ENCODE measurements at regions not wholly inside any gene's neighbourhood (a gene's known extent, or its start where the extent isn't known, plus 50 kb on each side); places are given as distances from the start of the nearest gene placed in this dataset.
A peak's percentile ranks its signal among the peaks of the same experiment; 100 is the strongest.

GRCh38 chr17:79544142-79544914, 66.5 kb downstream of the RBFOX3 start:
- no peak for TF ChIP-seq GATA2 (IDR thresholded peaks at IDR 0.05; ENCODE audit: low read depth, low read length)
- TF ChIP-seq GATA3 (IDR thresholded peaks at IDR 0.05; ENCODE audit: low read depth, low read length), result no peak

GRCh38 chr17:79543531-79543930, 67.3 kb downstream of the RBFOX3 start:
- TF ChIP-seq GATA3 (IDR thresholded peaks at IDR 0.05; ENCODE audit: low read depth, low read length) (no peak), GATA2 (IDR thresholded peaks at IDR 0.05; ENCODE audit: low read depth, low read length) (no peak)

GRCh38 chr17:79542718-79543117, 68.1 kb downstream of the RBFOX3 start:
- TF ChIP-seq GATA3 (IDR thresholded peaks at IDR 0.05; ENCODE audit: low read depth, low read length) (no peak), GATA2 (IDR thresholded peaks at IDR 0.05; ENCODE audit: low read depth, low read length) (no peak)

GRCh38 chr17:79541056-79541850, 69.6 kb downstream of the RBFOX3 start:
- TF ChIP-seq GATA2 (IDR thresholded peaks at IDR 0.05; ENCODE audit: low read depth, low read length) (peak; percentile 29; the same call in 1 of the 2 replicates), GATA3 (IDR thresholded peaks at IDR 0.05; ENCODE audit: low read depth, low read length) (no peak)

GRCh38 chr17:79539944-79540705, 70.7 kb downstream of the RBFOX3 start:
- no peak for TF ChIP-seq GATA3 (IDR thresholded peaks at IDR 0.05; ENCODE audit: low read depth, low read length)
- TF ChIP-seq GATA2 (IDR thresholded peaks at IDR 0.05; ENCODE audit: low read depth, low read length), result no peak

- TF ChIP-seq GATA2 (IDR thresholded peaks at IDR 0.05; ENCODE audit: low read depth, low read length), result no peak
- TF ChIP-seq GATA3 (IDR thresholded peaks at IDR 0.05; ENCODE audit: low read depth, low read length), result no peak
Measured at GRCh38 chr17:79538291-79538690, 72.6 kb downstream of the RBFOX3 start.

GRCh38 chr17:79537686-79538085, 73.2 kb downstream of the RBFOX3 start:
- TF ChIP-seq GATA2 (IDR thresholded peaks at IDR 0.05; ENCODE audit: low read depth, low read length) (no peak), GATA3 (IDR thresholded peaks at IDR 0.05; ENCODE audit: low read depth, low read length) (no peak)

GRCh38 chr17:79537061-79537460, 73.8 kb downstream of the RBFOX3 start:
- TF ChIP-seq GATA3 (IDR thresholded peaks at IDR 0.05; ENCODE audit: low read depth, low read length), result no peak
- TF ChIP-seq GATA2 (IDR thresholded peaks at IDR 0.05; ENCODE audit: low read depth, low read length), result no peak

GRCh38 chr17:79536212-79536840, 74.5 kb downstream of the RBFOX3 start:
- no peak for TF ChIP-seq GATA3 (IDR thresholded peaks at IDR 0.05; ENCODE audit: low read depth, low read length)
- peak; percentile 21; the same call in 1 of the 2 replicates for TF ChIP-seq GATA2 (IDR thresholded peaks at IDR 0.05; ENCODE audit: low read depth, low read length)

GRCh38 chr17:79535728-79536025, 75.2 kb downstream of the RBFOX3 start:
- TF ChIP-seq GATA3 (IDR thresholded peaks at IDR 0.05; ENCODE audit: low read depth, low read length) (no peak), GATA2 (IDR thresholded peaks at IDR 0.05; ENCODE audit: low read depth, low read length) (no peak)

- no peak for TF ChIP-seq GATA2 (IDR thresholded peaks at IDR 0.05; ENCODE audit: low read depth, low read length)
- no peak for TF ChIP-seq GATA3 (IDR thresholded peaks at IDR 0.05; ENCODE audit: low read depth, low read length)
Measured at GRCh38 chr17:79534851-79535727, 75.8 kb downstream of the RBFOX3 start.

GRCh38 chr17:79534111-79534510, 76.7 kb downstream of the RBFOX3 start:
- TF ChIP-seq GATA3 (IDR thresholded peaks at IDR 0.05; ENCODE audit: low read depth, low read length), result no peak
- no peak for TF ChIP-seq GATA2 (IDR thresholded peaks at IDR 0.05; ENCODE audit: low read depth, low read length)

GRCh38 chr17:79533116-79533515, 77.7 kb downstream of the RBFOX3 start:
- no peak for TF ChIP-seq GATA3 (IDR thresholded peaks at IDR 0.05; ENCODE audit: low read depth, low read length)
- TF ChIP-seq GATA2 (IDR thresholded peaks at IDR 0.05; ENCODE audit: low read depth, low read length), result no peak

Data from SH-SY5Y (cell line).